ENCODE measurements at regions not wholly inside any gene's neighbourhood (a gene's known extent, or its start where the extent isn't known, plus 50 kb on each side); places are given as distances from the start of the nearest gene placed in this dataset.

GRCh38 chr1:114310695-114311271 lies 157.1 kb upstream of the SYT6 start:
- no peak for DNase-seq (ENCODE audit: low spot score)
- no peaks in the 10 kb centered on the region for H3K4me1 ChIP-seq (ENCODE audit: control insufficient read depth in 1 of 2, low read depth in 2 of 2)
- ATAC-seq (ENCODE audit: insufficient number of reproducible peaks, low FRiP score, low read depth): no peak
- no peaks in the 10 kb centered on the region for H3K9me3 ChIP-seq
- no peak overlapping the region for H3K4me3 ChIP-seq
- H3K27me3 ChIP-seq (replicated peaks; ENCODE audit: insufficient read depth): no peaks in the 10 kb centered on the region
- H3K36me3 ChIP-seq: no peaks in the 10 kb centered on the region
- H3K27ac ChIP-seq: no peak overlapping the region
- TF ChIP-seq CTCF (IDR thresholded peaks at IDR 0.05): no peak

GRCh38 chr1:114302821-114303220 lies 149.2 kb upstream of the SYT6 start:
- H3K4me1 ChIP-seq (ENCODE audit: control insufficient read depth in 1 of 2, low read depth in 2 of 2): no peaks in the 10 kb centered on the region
- ATAC-seq (ENCODE audit: insufficient number of reproducible peaks, low FRiP score, low read depth) (no peak), DNase-seq (ENCODE audit: low spot score) (no peak)
- no peak overlapping the region for H3K27ac ChIP-seq
- H3K4me3 ChIP-seq: no peak overlapping the region
- no peaks in the 10 kb centered on the region for H3K9me3 ChIP-seq
- no peaks in the 10 kb centered on the region for H3K27me3 ChIP-seq (replicated peaks; ENCODE audit: insufficient read depth)
- no peak for TF ChIP-seq CTCF (IDR thresholded peaks at IDR 0.05)
- H3K36me3 ChIP-seq: no peaks in the 10 kb centered on the region

GRCh38 chr1:114299331-114299975 lies 145.8 kb upstream of the SYT6 start:
- no peaks in the 10 kb centered on the region for H3K9me3 ChIP-seq
- no peaks in the 10 kb centered on the region for H3K4me1 ChIP-seq (ENCODE audit: control insufficient read depth in 1 of 2, low read depth in 2 of 2)
- H3K27me3 ChIP-seq (replicated peaks; ENCODE audit: insufficient read depth): no peaks in the 10 kb centered on the region
- H3K27ac ChIP-seq: no peak overlapping the region
- no peak for DNase-seq (ENCODE audit: low spot score)
- no peak overlapping the region for H3K4me3 ChIP-seq
- no peak for TF ChIP-seq CTCF (IDR thresholded peaks at IDR 0.05)
- no peaks in the 10 kb centered on the region for H3K36me3 ChIP-seq
- no peak for ATAC-seq (ENCODE audit: insufficient number of reproducible peaks, low FRiP score, low read depth)

GRCh38 chr1:114298008-114298407 lies 144.3 kb upstream of the SYT6 start:
- Histone ChIP-seq H3K27ac (no peak overlapping the region), H3K27me3 (replicated peaks; ENCODE audit: insufficient read depth) (no peaks in the 10 kb centered on the region), H3K4me3 (no peak overlapping the region), H3K36me3 (no peaks in the 10 kb centered on the region), H3K4me1 (ENCODE audit: control insufficient read depth in 1 of 2, low read depth in 2 of 2) (no peaks in the 10 kb centered on the region), H3K9me3 (no peaks in the 10 kb centered on the region)
- DNase-seq (ENCODE audit: low spot score) (no peak), ATAC-seq (ENCODE audit: insufficient number of reproducible peaks, low FRiP score, low read depth) (no peak)
- TF ChIP-seq CTCF (IDR thresholded peaks at IDR 0.05): no peak

GRCh38 chr1:114296413-114296812 lies 142.7 kb upstream of the SYT6 start:
- TF ChIP-seq CTCF (IDR thresholded peaks at IDR 0.05): no peak
- Histone ChIP-seq H3K27ac (no peak overlapping the region), H3K4me1 (ENCODE audit: control insufficient read depth in 1 of 2, low read depth in 2 of 2) (no peaks in the 10 kb centered on the region), H3K36me3 (no peaks in the 10 kb centered on the region), H3K9me3 (no peaks in the 10 kb centered on the region), H3K4me3 (no peak overlapping the region), H3K27me3 (replicated peaks; ENCODE audit: insufficient read depth) (no peaks in the 10 kb centered on the region)
- no peak for DNase-seq (ENCODE audit: low spot score)
- ATAC-seq (ENCODE audit: insufficient number of reproducible peaks, low FRiP score, low read depth): no peak
